ENCODE measurements at regions not wholly inside any gene's neighbourhood (a gene's known extent, or its start where the extent isn't known, plus 50 kb on each side); places are given as distances from the start of the nearest gene placed in this dataset.

- TF ChIP-seq POLR2AphosphoS5 (IDR thresholded peaks at IDR 0.05) (no peak), CTCF (IDR thresholded peaks at IDR 0.05) (no peak), POLR2A (IDR thresholded peaks at IDR 0.05) (no peak)
Measured at GRCh38 chr2:41496908-41497307, 550.9 kb upstream of the PKDCC start.

Data from sigmoid colon (tissue), 4 donors.